ENCODE measurements at regions not wholly inside any gene's neighbourhood (a gene's known extent, or its start where the extent isn't known, plus 50 kb on each side); places are given as distances from the start of the nearest gene placed in this dataset.

DNA sequence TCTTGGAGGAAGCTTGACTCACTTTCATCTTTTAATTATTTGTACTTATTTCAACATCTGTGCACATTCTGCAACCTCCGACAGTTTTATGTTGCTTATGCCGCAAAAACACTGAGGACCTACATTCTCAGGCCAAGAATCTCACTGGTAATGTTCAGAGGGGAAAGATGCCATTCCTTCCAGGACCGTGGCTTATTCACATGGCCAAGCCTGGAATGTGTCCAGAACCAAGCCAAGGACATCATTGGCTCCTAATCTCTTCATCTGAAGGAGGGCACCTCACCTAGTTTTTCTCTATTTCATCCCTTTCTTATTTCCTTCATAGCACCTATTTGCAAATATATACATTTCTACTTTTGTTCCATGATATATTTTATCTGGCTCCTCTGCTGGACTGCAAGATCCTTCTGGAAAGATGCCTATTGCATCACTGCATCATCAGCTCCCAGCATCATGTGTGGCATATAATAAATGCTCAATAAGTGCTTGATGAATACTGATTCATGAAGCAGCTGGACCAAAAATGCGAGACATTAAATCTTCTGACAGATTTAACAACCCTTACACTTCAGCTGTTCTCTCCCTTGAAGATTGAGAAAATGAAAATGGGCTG lies 377.1 kb downstream of the TNS1 start:
- TF ChIP-seq, protein P1, sequence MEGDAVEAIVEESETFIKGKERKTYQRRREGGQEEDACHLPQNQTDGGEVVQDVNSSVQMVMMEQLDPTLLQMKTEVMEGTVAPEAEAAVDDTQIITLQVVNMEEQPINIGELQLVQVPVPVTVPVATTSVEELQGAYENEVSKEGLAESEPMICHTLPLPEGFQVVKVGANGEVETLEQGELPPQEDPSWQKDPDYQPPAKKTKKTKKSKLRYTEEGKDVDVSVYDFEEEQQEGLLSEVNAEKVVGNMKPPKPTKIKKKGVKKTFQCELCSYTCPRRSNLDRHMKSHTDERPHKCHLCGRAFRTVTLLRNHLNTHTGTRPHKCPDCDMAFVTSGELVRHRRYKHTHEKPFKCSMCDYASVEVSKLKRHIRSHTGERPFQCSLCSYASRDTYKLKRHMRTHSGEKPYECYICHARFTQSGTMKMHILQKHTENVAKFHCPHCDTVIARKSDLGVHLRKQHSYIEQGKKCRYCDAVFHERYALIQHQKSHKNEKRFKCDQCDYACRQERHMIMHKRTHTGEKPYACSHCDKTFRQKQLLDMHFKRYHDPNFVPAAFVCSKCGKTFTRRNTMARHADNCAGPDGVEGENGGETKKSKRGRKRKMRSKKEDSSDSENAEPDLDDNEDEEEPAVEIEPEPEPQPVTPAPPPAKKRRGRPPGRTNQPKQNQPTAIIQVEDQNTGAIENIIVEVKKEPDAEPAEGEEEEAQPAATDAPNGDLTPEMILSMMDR (IDR thresholded peaks at IDR 0.05; ENCODE audit: borderline replicate concordance, extremely low read depth, low read length, poor library complexity, severe bottlenecking): no peak
- TF ChIP-seq EZH2 (IDR thresholded peaks at IDR 0.05; ENCODE audit: borderline replicate concordance, low read depth, low read length, severe bottlenecking): no peak
